ENCODE measurements at regions not wholly inside any gene's neighbourhood (a gene's known extent, or its start where the extent isn't known, plus 50 kb on each side); places are given as distances from the start of the nearest gene placed in this dataset.
"Not testable (repeated sequence)": the region's sequence is repeated elsewhere in the genome, so short reads cannot be mapped to it uniquely, and the experiment has no call there.

DNA sequence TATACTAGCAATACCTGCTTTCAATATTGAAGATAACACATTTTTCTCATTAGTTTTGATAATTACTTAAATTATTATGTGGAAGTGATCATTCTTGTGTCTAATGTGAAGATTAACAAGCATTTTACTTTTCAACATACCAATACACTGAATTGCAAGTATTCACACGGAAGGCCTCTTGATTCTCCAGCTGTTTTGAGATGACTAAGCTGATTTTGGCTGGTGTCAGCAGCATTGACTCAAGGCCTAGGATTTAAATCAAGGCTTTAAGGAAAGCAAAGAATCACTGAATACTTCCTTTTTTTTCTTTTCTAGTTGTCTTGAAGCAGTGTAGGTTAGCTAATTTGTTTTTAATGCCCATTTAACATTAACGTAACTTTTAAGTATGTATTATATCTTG lies 373.7 kb downstream of the SRGAP2C start:
- no peak for DNase-seq (ENCODE audit: low read depth)

GRCh38 chr1:121566346-121566745 lies 381.6 kb downstream of the SRGAP2C start:
- TF ChIP-seq CTCF (IDR thresholded peaks at IDR 0.05; ENCODE audit: low read depth, low read length, missing control alignments), result no peak
- no peak overlapping the region for H3K4me3 ChIP-seq (ENCODE audit: low read depth, low read length)
- no peak for DNase-seq (ENCODE audit: low read depth)

More for the DNA sequence above, 373.7 kb downstream of the SRGAP2C start:
- H3K4me3 ChIP-seq (ENCODE audit: low read depth, low read length), result no peak overlapping the region
- no peak for TF ChIP-seq CTCF (IDR thresholded peaks at IDR 0.05; ENCODE audit: low read depth, low read length, missing control alignments)

DNA sequence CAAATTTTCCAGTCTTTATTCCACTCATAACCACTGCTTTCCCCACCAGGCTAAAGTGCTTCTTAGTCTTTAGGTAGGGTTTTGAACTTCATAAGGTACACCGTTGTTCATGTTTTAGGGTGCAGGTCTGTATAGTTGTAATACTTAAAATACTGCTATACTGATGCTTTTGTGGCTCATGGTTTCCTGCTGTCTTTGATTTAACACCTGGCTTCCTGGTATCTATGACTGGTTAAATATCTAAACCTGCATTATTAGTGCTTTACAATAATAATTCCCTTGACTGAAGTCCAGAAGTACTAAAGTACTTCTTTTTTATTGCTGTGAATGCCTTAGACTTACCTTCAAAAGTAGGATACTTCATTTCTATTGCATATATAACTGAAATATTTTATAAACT lies 384.7 kb downstream of the SRGAP2C start:
- H3K4me3 ChIP-seq (ENCODE audit: low read depth, low read length), result no peak overlapping the region
- DNase-seq (ENCODE audit: low read depth), result no peak
- no peak for TF ChIP-seq CTCF (IDR thresholded peaks at IDR 0.05; ENCODE audit: low read depth, low read length, missing control alignments)

DNA sequence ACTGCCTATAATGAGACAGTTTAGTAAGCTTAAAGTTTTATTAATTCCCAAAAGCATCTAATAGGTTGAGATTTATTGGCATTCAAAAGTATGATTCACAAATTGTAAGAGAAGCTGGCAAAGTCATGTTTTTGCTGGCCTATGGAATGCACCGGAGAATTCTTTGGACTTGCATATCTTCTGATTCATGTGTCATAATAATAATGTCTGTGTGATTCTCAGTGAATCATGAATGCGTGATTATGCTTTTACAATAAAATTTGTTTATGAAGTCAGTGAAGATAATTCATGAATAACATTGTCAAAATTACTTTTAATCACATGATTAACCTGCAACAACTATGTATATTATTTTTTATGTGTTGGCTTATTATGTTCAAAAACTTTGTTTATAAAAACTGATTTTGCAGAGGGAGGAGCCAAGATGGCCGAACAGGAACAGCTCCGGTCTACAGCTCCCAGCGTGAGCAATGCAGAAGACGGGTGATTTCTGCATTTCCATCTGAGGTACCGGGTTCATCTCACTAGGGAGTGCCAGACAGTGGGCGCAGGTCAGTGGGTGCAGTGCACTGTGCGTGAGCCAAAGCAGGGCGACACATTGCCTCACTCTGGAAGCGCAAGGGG lies 389.2 kb downstream of the SRGAP2C start:
- not testable (repeated sequence) for H3K4me3 ChIP-seq (ENCODE audit: low read depth, low read length); DNase-seq (ENCODE audit: low read depth)

DNA sequence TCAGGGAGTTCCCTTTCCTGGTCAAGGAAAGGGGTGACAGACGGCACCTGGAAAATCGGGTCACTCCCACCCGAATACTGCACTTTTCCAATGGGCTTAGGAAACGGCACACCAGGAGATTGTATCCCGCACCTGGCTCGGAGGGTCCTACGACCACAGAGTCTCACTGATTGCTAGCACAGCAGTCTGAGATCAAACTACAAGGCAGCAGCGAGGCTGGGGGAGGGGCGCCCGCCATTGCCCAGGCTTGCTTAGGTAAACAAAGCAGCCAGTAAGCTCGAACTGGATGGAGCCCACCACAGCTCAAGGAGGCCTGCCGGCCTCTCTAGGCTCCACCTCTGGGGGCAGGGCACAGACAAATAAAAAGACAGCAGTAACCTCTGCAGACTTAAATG lies 389.7 kb downstream of the SRGAP2C start:
- H3K4me3 ChIP-seq (ENCODE audit: low read depth, low read length); DNase-seq (ENCODE audit: low read depth): not testable (repeated sequence)

DNA sequence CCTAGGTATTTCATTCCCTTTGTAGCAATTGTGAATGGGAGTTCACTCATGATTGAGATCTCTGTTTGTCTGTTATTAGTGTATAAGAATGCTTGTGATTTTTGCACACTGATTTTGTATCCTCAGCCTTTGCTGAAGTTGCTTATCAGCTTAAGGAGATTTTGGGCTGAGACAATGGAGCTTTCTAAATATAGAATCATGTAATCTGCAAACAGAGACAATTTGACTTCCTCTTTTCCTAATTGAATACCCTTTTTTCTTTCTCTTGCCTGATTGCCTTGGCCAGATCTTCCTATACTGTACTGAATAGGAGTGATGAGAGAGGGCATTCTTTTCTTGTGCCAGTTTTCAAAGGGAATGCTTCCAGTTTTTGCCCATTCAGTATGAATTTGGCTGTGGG lies 398.1 kb downstream of the SRGAP2C start:
- H3K4me3 ChIP-seq (ENCODE audit: low read depth, low read length); DNase-seq (ENCODE audit: low read depth): not testable (repeated sequence)

DNA sequence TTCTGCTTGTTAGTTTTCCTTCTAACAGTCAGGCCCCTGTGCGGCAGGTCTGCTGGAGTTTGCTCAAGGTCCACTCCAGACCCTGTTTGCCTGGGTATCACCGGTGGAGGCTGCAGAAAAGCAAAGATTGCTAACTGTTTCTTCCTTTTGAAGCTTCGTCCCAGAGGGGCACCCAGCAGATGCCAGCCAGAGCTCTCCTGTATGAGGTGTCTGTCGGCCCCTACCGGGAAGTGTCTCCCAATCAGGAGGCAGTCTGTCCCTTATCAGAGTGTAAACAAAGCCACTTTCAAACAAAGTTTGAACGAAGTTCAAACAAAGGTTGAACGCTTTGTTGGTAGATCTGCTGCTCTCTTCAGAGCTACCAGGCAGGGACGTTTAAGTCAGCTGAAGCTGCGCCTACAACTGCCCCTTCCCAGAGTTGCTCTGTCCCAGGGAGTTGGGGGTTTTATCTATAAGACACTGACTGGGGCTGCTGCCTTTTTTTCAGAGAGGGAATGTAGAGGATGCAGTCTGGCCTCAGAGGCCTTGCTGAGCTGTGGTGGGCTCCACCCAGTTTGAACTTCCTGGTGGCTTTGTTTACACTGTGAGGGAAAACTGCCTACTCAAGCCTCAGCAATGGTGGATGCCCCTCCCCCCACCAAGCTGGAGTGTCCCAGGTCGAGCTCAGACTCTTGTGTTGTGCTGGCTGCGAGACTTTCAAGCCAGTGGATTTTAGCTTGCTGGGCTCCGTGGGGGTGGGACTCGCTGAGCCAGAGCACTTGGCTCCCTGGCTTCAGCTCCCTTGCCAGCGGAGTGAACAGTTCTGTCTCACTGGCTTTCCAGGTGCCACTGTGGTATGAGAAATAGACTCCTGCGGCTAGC lies 401.8 kb downstream of the SRGAP2C start:
- no peak for DNase-seq (ENCODE audit: low read depth)
- no peak for TF ChIP-seq CTCF (IDR thresholded peaks at IDR 0.05; ENCODE audit: low read depth, low read length, missing control alignments)
- H3K4me3 ChIP-seq (ENCODE audit: low read depth, low read length), result no peak overlapping the region

DNA sequence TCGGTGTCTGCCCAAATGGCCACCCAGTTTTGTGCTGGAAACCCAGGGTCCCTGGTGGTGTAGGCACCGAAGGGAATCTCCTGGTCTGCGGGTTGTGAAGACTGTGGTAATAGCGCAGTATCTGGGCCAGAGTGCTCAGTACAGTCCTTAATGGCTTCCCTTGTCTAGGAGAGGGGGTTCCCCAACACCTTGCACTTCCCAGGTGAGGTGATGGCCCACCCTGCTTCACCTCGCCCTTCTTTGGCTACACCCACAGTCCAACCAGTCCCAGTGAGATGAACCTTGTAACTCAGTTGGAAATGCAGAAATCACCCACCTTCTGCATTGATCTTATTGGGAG lies 402.4 kb downstream of the SRGAP2C start:
- DNase-seq (ENCODE audit: low read depth), result no peak
- no peak for TF ChIP-seq CTCF (IDR thresholded peaks at IDR 0.05; ENCODE audit: low read depth, low read length, missing control alignments)
- no peak overlapping the region for H3K4me3 ChIP-seq (ENCODE audit: low read depth, low read length)

All from GM12864 (cell line).